Stimulated activated CD4-positive, alpha-beta T cell treated with anti-CD3 and anti-CD28 coated beads, Interleukin-15, amount 100 ng/mL, for 24 hours (primary cell): ENCODE measurements at regions not wholly inside any gene's neighbourhood (a gene's known extent, or its start where the extent isn't known, plus 50 kb on each side); places are given as distances from the start of the nearest gene placed in this dataset.

Experiments
- DNase-seq: peaks from one replicate; pipeline ENCODE4 v3.0.0-alpha.2; 2020

DNA sequence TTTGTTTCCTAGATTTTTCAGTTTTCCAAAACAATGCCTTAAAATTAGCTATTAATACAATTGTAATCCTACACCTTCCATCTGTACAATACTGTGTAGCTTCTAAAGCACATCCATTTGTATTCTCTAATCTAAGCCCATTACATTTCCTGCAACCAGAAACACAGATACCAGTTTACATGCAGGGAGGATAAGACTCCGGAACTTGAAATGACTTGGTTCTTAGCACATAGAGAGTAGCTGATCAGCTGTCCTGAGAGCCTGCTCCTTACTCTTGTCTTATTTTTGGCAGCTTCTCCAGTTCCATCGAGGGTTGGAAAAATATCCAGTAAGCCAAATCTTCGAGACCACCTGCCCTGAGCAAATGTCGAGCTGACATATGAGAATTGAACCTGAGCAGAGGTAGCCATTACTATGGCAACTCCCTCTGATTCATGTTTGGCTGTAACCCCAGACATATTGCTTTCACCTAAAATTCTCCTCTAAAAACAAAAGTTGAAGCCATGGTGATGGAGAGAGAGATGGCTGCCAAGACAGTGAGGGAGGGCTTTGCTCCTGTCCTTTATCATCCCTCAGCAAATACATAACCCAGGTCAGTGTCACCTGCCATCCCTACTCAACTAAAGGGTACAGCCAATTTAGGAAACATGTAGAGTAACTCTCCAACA is 542.8 kb downstream of the IRS1 start:
- no peak for DNase-seq

DNA sequence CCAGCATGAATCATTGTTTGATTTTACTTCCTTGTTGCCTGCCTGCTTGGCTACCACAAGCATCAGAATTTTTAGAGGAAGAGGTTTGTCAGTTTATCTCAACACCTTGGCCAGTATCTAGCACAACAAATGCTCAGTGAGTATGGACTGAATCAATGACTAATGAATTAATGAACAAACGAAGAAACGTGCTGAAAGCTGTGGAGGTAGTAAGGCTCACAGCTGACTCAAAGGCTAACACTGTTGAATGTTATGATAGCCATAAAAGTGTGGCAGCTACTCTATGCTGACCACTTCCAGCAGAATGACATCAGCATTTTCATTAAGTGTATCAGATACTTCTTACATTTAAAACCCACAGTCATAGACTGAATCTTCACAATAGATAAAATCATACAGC is 543.4 kb downstream of the IRS1 start:
- no peak for DNase-seq

DNA sequence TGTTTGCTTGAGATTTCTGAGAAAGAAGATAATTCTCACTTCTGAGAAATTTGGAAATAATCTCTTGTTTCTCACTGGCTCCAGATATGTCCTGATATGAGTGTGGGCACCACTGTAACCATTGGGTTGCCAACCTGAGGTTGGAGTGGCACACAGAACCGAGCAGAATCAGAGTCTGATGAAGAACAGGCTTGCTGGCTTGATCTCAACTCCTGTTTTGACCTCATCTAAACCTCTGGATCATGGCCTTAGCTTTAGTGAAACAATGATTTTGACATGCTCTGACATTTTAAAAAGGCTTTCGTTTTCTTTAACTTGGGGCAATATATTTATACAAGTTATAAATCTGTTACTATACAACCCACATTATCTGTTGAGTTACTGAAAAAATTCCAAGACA is 548.0 kb downstream of the IRS1 start:
- no peak for DNase-seq

DNA sequence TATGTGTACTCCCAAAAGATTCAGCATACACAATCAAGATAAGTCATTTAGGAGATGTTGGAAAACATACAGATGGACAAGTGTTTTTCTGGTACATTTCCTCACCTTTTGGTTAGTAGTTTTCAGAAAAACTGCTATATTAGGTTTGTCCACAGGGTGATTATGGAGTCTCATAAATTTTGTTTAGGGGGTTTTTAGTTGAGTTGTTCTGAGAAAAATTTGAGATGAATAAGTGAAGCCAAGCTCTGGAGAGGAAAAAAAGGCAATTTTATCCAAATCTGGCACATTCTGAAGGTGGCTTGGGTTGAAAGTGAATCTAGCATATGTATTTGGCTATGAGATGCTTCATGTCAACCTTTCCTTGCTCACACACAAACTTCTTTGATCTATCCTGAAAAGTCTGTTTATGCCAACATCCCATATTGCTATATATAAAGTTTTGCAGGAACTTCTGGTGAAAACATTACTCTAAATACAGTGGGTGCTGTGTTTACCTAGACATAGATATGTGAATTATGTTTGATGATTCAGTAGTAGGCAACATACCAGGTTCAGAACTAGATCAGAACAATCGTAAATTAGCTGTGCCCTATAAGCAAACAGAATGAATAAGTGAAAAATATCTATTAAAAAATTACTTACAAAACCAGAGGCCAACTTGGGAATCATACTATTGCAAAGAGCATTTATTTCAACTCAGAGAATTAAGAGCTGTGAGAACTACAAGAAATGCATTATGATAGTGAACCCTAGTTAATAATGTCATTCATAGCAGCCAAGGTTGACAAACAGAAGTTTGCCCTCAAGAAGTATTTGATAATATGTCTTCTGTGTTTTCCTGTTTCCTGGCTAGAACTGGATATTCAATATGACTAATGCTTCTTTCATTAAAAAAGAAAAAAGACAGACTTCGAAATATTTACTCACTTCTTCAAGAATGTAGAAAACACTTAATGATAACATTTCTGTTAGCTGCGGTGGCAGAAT is 552.0 kb downstream of the IRS1 start:
- DNase-seq, result no peak

DNA sequence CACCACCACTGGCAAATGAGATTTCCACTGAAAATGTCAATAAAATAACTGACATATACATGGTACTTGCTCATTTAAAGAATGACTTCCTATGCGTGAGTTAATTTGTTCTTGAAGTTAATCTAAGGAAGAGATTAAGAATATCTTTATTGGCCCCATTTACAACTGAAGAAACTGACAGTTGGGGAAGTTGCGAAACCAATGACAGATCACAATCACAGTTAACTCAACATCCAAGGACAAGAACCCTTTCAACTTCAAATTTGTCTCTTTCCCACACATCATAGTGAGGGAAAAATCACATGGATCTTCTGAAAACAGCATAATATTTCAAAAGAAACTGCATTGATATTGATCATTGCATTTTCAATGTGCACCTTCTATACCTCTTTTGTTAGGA is 565.4 kb downstream of the IRS1 start:
- no peak for DNase-seq

DNA sequence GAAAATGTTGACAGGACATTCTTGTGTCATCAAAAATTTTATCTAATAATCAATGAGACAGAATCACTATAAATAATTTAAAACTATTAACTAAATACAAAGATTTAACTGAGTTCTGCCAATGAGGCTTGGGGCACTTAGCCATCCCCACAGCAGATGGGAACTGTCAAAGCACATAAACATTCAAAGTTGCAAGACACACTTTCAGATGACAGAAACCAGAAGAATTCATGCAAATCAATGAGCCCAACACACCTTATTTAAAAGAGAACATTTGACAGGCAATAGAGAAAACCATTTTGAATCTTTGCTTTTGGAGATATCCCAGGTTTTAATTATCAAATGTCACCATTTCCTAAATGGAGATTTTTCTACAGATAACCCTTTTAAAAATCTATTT is 566.2 kb downstream of the IRS1 start:
- no peak for DNase-seq

GRCh38 chr2:226228080-226228479 is 571.5 kb downstream of the IRS1 start:
- no peak for DNase-seq

GRCh38 chr2:226227341-226227740 is 572.3 kb downstream of the IRS1 start:
- no peak for DNase-seq

DNA sequence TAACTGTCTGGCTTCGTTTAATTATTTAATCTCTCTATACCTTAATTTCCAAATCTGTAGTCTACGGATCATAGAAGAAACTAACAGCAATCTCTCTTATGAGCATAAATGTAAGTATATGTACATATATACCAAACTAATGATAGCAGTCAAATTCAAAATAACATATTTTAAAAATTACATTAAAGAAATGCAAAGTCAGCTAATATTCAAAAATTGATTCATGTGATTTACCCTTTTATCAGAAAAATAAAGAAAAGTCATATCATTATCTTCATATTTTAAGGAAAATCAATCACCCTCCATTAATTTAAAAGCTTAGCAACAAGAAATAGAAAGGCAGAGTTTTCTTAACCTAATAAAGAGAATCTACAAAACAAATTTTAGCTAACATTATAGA is 575.9 kb downstream of the IRS1 start:
- no peak for DNase-seq

GRCh38 chr2:226220511-226220910 is 579.1 kb downstream of the IRS1 start:
- no peak for DNase-seq

DNA sequence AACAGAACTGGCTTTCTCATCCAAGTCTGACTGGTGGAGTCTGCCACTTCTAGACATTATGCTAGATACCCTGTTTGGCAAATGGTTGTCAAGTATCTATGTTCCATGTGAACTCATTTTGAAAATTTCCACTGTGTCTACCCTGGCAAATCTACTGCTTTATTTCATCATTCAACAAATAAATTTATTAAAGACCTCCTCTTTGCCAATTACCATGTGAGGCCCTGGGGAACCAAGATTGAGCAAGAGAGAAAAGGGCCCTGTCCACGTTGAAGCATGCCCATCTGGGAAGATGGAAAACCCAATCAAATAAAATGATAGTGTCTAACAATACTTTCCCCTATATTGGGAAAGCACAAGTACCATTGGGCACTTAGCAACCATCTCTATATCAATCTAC is 582.4 kb downstream of the IRS1 start:
- DNase-seq, result no peak

DNA sequence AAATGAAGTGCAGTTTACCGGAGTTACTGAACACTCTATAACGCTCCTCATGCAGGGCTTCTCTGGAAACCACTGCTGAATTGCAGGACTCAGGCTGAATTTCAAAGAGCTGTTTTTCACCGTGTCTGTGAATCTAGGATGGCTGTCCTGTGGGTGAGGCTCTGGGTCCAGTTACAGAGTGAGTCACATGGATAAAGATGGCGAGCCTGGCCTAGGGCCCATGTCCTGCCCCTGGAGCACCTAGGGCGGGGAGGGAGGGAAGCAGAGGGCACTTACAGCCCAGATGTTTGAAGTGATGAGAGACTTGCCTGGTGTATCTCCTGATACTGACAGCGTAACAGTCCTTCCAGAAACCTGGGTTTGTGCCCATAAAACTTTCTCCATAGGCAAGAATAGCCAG is 583.0 kb downstream of the IRS1 start:
- no peak for DNase-seq

- peak; percentile 63 for DNase-seq
Observed at GRCh38 chr2:226215902-226216503, 583.6 kb downstream of the IRS1 start.

DNA sequence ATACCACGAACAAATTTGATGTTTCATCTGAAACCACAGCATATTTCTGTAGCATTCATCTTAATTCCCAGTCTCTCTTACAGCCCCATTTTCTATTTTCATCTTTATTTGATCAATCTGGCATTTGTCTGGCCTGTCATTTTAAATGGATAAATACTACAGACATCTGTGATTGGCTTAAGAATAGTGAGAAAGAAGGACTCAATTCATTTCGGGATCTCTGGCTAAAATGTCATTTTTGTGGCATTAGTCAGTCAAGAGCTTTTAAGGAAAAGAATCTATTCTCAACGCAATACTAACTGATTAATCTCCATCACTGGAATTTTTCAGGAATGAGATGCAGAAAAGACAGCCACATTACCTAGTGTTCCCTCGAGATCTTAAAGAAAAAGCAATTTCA is 585.9 kb downstream of the IRS1 start:
- no peak for DNase-seq

DNA sequence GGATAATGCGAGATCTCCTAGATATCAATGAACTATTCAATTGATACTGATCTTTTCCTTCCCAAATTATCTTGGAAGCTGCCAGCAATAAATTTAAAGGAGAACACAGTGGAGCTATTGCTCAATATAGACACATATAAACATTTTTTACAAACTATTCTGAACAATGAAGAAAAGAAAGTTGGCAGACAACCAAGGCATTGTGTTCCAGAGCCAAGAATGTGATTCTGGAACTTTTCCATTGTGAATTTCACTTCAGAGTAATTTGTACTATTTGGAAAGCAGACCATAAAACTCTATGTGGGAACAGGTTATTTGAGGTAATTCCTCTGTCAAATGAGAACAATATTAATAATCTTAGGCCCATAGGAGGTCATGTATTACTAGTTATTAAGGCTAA is 588.2 kb downstream of the IRS1 start:
- no peak for DNase-seq

DNA sequence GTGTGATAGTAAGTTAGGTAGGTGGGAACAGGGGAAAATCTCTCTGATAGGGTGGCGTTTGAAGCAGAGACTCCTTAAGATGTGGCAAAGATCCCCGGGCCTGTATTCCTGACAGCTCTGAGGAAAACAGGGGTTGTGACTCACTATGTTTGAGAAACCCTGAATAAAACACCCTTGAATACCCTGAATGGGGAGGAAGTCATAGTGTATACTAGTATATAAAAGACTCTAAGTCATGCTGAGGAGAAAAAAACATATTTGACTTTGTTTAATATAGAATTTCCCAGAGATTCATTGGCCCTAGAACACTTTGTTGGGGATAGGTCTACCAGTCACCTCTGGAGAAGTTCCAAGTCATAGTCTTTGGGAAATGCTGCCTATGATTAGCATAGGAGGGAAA is 590.9 kb downstream of the IRS1 start:
- DNase-seq, result no peak

DNA sequence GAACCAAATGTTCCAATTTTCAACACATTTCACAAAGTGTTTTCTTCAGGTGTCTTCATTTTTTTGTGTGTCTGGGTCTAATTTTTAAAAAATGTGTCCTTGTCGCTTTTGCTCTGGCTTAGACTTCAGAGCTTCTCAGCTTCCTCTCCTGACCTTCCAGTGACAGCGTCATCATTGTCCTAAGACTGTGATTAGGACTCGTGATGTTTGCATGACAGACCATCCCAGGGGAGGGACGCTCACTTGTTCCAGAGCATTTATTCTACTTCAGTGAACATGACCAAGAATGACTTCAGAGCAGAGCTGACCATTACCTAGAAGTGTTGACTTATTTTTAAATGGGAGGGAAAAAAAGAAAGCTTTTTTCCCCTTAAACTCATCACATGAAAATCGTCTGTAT is 591.9 kb downstream of the IRS1 start:
- DNase-seq, result no peak

DNA sequence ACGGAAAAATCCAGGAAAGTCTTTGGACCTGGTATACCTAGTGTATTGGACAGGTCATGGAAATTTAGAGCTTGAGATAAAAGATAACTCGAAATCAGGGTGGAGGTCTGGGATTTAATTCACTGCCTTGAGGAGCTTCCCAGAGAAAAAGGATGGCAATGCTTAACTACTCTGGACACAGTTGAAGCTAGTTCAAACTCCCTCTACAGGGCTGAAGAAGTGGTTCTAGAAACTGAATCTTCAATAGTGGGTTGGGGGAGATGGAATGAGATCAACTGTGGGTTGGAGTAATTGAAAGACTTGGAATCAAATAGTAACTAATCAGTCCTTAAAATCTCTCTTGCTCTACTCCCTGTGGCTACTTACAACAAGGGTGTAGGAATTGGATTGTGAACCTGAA is 600.1 kb downstream of the IRS1 start:
- no peak for DNase-seq

GRCh38 chr2:226198956-226199355 is 600.7 kb downstream of the IRS1 start:
- no peak for DNase-seq

GRCh38 chr2:226190479-226191252 is 609.0 kb downstream of the IRS1 start:
- DNase-seq, result no peak

- DNase-seq, result no peak
Observed at GRCh38 chr2:226189061-226189460, 610.6 kb downstream of the IRS1 start.

DNA sequence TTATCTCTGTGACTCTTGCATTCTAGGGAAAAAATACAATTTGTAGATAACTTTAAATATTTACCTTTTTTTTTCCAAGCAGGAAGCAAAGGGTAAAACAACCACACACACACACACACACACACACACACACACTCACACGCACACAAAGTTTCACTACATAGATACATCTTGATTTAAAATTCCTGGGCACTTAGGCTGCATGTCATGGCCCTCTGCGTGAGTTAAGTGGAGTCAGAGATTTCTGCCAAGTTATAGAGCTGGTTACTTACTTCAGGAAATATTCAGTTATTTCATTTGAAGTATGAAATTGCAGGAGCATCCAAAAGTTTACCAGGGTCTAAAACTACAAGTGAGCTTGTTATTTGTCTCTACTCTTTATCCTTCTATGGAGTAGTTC is 612.0 kb downstream of the IRS1 start:
- no peak for DNase-seq

- DNase-seq, result no peak
Observed at GRCh38 chr2:226187156-226187555, 612.5 kb downstream of the IRS1 start.
